Activated CD8-positive, alpha-beta memory T cell treated with anti-CD3 and anti-CD28 coated beads for 48 hours (primary cell): ENCODE measurements at regions not wholly inside any gene's neighbourhood (a gene's known extent, or its start where the extent isn't known, plus 50 kb on each side); places are given as distances from the start of the nearest gene placed in this dataset.

Experiments used
- DNase-seq, 3 experiments: peaks; one replicate each; pipeline ENCODE4 v3.0.0-alpha.2; 2020; ENCODE audit warnings: low read depth in 2 of 3, low spot score in 2 of 3

DNA sequence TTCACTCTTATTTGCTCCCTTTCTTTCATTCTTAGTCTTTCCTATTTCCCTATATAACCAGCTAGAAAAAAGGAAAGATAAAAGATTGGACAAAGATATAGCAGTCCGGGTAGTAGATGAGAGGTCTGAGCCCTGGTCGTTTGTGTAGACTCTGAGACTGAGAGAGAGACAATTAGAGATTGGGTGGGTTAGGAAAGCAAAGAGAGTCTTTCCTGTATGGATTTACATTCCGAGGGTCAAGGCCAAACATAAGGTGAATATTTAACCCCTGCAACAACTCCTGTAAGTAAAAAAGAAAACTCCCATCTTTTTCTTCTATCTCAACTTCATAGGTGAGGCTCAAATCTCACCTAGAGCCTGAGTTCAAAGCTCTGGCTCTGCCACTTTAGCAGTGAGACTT is 218.0 kb upstream of the FGGY start:
- DNase-seq = no peak

DNA sequence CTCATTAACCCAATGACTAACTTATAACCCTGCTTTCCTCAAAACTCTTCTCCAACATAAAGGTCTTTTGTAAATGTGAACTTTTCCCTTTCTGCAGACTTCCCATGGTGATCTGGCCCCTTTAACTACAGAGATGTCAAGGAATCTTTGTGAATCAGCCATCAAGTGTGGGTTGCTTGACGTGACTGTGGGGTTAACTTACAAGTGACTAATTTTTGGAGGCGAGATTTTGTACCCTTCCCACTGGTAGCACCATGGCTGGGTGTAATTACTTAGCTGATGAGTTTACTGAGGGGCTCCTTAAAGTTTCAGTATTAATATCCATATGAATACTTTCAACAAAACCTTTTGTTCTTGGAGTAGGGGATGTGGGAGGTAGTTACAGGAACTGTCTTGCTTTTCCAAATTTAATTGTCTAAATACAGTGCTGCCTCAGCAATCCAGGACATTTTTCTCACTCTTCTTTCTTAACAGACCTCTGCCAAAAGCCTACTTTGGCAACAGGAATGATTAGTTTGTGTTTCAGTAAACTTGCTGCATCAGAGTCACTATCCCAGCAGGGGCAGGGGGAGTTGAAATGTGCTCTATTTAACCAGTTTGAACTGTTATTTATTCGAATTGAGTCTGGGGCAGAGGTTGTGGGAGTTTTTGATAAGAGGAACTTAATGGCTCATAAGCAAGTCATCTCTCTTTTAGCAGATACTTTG is 217.3 kb upstream of the FGGY start:
- DNase-seq = no peak

DNA sequence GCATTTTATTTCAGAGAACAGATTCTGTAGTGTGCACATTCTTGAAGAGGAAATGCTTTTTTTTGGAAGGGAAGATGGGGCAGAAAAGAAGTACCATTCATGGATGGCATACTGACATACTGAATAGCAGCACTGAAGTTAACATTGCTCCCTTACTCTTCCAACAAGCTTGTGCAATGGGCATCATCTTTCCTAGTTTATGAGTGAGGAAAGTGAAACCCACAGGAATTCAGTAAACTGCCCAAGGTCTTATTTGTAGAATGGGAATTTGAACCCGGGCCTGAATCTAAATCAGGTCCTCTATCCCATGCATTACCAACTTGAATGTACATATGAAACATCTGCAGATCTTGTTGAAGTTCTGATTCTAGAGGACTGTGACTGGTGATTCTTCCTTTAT is 215.7 kb upstream of the FGGY start:
- no peak for DNase-seq

DNA sequence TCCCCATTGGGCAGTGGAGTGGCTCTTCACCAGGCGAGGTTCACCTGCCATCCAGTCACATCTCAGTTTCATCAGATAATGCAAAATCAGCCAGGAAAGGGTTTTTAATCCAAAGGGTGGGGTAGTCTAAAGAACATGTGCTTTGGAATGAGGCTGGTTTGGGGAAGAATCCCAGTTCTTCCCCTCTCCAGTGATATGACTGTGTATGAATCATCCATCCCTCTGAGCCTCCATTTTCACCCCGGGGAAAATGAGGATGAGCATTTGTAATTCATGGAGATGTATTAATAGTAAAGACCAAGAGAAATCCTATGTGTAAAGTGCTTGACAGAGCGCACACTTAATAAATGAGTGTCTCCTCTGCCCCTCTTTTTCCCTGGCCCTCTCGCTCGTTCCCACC is 215.1 kb upstream of the FGGY start:
- no peak for DNase-seq

DNA sequence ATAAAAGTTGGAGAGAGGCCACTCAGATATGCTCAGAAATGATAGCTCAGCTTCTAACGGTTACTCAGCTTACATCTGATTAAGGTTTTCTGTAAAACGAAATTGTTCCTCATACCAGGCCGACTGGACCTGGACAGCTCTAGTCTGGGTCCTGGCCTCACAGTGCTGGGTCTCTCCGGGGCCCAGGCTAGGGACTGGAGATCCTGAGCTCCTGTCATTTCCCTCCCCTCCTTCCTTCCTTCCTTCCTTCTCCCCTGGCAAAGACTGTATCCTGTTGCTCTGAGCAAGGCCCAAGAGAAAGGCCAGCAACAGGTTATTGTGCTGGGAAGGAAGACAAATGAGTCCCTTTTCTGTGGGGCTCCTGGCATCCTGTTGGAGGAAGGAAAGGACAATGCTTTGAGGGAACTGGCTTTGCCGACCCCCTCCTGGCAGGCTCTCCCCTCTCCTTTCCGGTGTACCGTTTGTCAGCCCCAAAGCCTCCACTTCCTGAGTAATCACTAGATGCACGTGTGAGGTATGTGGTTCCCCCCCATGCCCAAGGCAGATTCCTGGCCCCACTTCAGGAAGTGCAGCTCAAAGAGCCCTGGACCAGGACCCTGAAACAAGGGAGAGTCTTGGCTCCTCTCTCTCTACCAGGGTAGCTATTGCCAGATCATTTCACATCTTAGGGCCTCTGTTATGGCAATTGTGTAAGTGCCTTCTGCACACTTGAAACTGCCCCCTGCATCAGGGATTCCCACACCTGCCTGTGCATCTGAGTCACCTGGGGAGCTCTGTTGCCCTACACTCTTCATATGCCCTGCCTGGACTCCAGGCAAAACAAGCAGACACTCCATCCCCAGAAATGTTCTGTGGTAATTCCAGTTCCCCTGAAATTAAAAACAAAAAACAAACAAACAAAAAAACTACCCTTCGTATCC is 212.7 kb upstream of the FGGY start:
- DNase-seq = no peak

DNA sequence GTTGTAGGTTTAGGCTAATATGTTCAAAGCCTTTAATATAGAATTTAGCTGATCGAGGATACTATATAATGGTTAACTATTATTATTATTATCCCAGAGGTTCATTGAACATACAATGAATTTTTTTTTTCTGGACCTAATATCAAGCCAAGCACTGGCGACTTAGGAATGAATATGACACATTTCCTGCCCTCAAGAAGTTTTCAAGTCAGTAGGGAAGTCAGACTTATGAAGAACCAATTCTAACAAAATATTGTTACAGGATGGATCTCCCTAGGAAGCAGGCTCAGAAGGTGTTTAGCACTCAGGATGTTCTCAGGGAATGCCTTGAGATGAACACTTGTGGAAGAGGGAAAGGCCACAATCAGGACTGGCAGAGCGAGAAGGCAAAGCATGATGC is 211.8 kb upstream of the FGGY start:
- DNase-seq = no peak

DNA sequence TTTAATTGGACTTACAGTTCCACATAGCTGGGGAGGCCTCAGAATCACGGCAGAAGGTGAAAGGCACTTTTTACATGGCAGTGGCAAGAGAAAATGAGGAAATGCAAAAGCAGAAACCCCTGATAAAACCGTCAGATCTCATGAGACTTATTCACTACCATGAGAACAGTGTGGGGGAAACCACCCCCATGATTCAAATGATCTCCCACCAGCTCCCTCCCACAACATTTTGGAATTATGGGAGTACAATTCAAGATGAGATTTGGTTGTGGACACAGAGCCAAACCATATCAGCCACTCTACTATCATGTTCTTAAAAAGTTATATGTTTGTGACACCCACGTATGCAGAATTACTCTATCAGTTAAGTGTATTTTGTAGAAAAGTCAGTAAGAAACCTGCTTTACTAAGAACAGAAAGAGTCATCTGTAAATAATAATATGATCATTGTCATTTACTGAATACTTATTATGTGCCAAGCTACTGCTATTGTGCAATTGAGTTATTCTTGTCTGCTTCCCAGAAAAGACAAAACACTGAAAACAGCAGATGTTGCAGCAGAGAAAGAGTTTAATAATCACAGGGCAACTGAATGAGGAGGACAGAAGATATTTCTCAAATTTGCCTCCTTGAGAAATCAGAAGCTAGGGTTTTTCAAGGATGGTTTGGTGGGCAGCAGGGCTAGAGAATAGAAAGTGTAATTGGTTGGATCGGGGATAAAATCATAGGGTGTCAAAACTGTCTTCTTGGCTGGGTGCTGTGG is 207.7 kb upstream of the FGGY start:
- DNase-seq = no peak

DNA sequence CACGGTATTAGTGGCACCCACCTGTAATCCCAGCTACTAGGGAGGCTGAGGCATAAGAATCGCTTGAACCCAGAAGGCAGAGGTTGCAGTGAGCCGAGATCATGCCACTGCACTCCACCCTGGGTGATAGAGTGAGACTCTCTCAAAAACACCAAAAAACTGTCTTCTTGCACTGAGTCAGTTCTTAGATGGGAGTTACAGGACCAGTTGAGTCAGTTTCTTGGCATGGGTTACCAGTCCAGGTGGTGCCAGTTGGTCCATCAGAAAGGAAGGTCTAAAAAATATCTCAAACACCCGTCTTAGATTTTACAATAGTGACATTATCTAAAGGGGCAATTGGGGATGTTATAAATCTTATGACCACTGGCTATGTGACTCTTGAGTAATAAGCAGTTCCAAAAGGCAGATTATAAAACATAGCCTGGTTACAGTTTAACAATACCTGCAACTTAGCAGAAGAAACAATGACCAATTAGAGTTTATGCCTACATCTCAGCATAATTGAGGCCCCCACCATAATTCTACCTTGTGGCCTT is 206.9 kb upstream of the FGGY start:
- no peak for DNase-seq

DNA sequence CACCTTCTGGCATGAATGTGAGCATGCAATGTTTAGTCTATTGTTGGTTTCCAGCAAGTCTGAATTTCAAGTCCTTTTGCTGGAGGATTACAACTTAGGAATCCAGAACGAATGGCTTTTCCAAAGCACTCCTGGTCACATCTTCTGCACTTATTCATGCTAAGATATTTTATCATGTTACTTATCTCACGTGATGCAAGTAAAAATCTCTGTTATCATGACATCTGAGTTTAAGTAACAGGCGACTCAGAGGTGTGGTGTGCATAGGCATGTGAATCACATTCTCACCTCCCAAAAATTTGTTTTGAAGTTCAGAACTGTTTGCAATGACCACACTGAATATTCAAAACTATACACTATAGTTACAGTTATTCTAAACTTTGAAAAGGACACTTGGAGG is 204.8 kb upstream of the FGGY start:
- no peak for DNase-seq

DNA sequence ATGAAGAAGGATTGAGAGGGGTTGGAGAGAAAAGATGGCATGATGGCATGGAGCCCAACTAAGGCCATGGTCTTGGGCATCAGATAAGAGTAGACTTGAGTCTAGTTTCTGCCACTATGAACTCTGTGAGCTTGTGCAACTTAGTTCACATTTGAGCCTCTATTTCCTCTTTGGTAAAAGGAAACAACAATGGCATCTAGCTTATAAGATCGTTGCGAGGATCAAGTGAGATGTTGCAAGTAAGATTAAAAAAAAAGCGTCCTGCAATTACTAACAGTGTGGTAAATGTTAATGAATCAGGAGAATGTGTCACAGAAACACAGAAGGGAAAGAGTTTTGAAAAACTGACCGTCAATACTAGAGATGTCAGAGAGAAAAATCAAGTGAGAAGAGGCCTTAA is 202.9 kb upstream of the FGGY start:
- DNase-seq = no peak

DNA sequence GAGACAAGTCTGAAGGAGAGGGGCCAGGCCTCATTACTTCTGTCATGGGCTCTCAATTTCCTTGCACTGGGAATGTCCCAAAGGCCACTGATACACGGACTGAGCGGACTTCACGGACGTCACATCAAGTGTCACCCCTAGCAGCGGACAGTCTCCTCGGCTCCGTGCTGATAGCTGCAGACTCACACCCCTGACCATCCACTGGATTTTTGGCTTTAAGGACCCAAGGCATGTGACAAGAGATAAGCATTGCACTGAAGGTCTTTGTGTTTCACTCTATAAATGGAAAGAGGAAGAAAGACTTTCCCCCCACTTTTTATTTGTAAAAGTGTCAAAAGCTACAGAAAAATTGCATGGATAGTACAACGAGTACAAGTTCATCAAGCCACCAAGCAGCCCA is 200.4 kb upstream of the FGGY start:
- DNase-seq = no peak

DNA sequence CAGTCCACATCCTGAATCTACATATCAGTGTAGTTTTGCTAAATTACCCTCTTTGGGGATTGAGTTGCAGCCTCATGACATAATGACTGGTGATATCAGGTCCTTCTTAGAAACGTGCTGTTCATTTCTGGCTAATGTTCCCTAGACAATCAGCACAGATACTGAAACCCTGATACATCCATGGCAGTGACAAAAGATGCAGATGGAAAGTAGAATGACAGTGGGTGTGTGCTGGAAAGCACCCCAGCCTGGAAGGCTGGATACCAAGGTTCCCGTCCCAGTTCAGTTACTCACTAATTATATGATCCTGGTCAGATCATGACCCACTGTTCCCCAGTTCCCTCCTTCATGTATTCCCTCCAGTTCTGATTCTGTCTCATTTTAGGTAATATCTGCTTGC is 198.2 kb upstream of the FGGY start:
- DNase-seq = no peak

DNA sequence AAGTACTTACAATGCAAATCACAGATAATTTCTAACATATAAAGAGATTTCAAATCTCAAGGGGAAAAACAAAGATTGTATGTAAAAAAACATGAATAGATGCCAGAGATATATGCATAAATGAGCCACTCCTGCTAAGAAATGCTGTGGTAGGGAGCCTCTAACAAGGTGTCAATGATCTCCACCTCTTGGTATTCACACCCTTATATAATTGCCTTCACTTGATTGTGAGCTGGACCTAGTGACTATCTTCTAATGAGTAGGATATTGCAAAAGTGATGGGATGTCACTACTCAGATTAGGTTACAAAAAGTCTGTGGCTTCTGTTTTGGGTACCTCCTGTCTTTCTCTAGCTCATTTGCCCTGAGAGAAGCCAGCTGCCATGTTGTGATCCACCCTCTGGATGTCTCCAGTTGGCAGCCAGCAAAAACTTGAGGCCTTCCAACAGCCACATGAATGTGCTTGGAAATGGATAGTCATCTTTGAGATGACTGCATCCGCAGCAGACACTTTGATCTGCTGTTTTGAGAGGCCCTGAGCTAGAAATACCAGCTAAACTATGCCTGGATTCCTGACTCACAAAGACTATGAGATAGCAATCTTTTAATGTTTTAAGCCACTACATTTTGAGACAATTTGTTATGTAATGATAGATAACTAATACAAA is 196.1 kb upstream of the FGGY start:
- DNase-seq = no peak

DNA sequence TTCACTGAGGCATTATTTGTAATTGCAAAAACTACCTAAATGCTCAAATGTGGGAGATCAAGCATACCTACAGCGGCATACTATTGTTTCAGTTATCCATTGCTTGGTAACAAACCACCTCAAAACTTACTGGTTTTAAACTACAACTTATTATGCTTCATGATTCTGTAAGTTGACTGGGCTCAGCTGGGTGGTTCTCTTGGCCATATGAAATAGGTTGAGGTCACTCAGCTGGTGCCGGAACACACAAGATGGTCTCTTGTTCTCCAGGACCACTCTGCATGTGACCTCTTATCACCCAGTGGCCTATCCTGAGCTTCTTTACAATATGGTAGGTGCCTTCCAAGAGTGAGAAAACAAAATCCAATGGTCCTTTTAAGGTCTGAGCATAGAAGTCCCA is 195.4 kb upstream of the FGGY start:
- DNase-seq = no peak

DNA sequence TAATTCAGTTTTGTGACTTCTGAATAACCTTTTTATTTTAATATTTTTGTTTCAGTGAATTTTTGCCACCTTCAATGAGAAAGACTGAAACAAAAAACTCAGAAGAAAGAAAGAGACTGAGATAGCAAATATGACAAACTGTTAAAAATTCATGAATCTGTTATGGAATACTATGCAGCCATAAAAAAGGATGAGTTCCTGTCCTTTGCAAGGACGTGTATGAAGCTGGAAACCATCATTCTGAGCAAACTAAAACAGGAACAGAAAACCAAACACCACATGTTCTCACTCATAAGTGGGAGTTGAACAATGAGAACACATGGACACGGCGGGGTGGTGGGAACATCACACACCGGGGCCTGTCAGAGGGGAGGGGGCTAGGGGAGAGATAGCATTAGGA is 193.4 kb upstream of the FGGY start:
- DNase-seq = no peak

DNA sequence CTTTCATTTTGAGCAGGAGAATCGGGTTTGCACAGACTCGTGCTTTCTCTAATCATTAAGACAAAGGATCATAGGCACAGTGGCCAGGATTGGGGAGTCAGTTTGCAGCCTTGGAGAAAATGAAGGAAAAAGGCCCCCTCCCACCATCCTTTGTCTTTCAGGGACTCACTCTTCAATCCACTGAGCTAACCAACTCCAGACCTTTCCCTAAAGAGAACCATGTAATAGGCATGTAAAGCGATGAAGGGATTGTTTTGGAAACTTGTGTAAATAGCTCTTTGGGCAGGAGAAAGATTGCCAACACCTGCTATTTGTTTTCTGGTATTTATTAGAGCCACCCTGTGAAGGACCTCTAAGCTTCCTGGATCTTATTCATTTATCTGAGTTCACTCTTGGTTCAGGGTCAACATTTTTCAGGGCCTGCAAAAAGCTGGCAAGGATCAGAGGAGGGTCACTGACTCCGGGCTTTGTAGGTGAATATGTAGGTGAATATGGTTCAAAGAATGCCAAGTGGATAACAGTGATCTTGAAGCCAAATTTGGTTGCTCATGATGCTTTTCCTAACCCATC is 192.6 kb upstream of the FGGY start:
- DNase-seq = no peak

DNA sequence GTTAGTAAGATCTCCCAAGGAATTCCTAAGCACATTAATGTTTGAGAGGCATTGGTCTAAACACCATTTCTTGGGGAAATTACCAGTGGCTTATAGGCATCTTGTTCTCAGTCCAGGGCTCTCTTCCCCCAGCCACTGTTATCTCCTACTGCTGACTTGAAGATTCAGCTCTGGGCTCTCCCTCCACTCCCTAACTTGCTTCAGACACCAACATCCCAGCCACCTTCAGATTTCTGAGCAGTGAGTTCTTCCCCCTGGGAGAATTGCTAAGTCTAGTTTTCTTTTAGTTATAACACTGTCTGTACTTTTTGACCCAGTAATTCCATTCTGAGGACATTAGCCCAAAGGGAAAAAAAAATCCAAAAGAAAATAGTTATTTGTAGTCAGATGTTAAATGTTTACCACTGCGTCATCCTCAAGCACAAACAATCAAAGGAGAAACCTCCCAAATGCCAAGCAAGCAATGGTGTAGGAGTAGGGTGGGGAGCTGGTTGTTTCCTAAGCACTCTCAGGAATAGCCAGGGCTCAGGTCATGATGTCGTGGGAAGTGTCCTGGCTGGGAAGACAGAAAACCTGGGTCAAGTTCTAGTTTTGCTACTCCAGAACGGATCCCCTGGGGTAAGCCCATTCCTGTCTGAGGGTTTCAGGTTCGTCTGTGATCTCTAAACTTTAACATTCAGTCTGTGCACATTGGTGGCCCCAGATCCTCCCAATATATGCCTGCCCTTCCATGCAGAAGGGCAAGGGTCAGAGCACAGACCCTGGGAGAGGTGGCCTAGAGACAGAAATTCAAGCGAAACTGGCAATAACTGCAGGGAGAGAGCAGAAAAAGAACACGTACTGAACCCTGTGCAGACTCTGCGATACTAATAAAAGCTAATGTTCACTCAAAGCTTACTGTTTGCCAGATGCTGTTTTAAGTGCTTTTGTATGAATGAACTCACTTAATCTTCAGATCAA is 191.1 kb upstream of the FGGY start:
- no peak for DNase-seq

DNA sequence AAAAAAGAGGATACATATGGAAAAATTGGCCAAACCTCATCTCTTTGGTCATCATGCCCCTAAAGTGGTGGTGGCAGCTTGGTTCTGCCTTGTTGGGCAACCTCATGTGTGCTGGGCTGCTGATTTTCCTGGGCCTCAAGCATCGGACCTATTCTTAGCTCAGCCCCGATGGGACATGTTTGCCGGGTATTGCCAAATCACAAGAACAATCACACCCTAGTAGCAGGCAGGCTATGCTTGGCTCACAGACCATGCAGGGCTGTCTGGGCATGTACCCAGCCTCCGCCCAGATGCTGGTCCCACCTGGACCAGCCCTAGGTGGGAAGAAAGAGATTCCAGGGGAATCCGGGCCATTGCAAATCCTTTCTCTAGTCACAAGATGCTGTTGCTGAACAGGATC is 189.4 kb upstream of the FGGY start:
- no peak for DNase-seq

DNA sequence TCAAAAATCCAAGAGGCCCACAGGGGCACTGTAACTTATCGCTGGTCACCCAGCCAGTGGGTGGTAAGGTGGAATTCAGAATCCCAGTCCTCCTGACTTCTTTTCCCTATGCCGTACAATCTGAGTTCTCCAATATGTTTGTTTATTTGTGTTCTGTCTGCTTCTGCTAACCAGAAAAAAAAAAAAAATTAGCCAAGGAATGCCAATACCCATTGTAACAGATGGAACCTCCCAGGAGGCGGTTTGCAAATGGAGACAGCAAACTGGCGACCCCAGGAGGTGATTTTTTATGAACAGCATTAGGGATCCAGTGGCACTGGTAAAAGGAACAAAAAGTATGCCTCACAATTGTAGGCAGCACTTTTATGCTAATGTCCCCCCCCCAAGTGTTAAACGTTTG is 189.0 kb upstream of the FGGY start:
- DNase-seq = no peak
